ENCODE measurements at regions not wholly inside any gene's neighbourhood (a gene's known extent, or its start where the extent isn't known, plus 50 kb on each side); places are given as distances from the start of the nearest gene placed in this dataset.
"Not testable (repeated sequence)": the region's sequence is repeated elsewhere in the genome, so short reads cannot be mapped to it uniquely, and the experiment has no call there.

DNA sequence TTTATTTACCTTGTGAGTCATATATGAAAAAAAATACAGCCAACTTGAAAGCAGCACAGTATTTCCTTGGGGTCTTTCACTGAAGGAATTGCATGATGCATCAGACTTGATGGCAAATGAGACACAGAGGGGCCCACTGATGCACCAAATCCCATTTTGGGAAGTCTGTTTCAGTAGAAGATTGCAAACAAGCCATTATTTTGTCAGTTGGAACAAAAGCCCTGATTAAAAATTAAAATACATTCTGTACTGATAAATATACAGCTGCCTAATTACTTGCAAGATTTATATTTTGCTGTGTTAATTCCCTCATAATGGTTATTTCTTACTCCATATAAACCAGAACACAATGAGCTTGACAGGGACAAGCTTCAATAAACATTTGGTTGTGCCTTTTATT lies 370.4 kb downstream of the SUCLG1 start:
- ATAC-seq (no peak), DNase-seq (ENCODE audit: missing footprints) (no peak)
- intact Hi-C loops (cut with DNase I) = no loop called here

DNA sequence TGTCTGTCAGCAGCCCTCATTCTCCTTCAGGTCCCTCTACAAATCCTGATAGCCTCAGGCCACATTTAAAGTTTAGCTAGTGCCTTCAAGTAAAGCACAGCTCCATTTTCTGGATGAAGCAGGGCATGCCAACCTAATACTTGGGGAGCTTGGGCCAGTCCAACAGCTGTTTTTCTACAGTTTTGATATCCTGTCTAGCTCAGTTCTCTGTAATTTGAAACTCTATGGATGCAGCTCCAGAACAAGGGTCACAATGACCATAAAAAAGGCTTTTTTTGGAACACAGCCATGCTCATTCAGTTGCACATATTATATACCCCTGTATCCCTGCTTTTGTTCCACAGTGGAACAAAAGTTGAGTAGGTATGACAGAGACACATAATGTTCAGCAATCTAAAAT lies 373.5 kb downstream of the SUCLG1 start:
- intact Hi-C loops (cut with DNase I) = no loop called here
- DNase-seq (ENCODE audit: missing footprints) = no peak
- no peak for ATAC-seq

DNA sequence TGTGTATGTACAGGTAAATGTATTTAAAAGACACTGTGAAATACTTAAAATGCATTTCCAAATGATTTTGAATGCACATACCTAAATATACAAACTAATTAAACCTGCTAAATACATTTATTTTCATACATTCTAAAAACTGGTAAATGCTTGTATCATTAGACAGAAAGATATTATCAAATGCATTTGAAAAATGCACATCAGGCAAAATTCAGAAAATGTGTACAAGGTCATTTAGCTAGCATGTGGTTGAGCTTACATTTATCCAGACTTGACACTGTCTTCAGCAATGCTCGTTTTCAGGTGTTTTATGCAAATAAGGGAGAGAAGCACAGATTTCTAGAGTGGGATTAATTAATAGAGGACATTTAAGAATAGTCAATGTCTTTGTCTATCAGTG lies 374.2 kb downstream of the SUCLG1 start:
- intact Hi-C loops (cut with DNase I) = no loop called here
- ATAC-seq (no peak), DNase-seq (ENCODE audit: missing footprints) (no peak)

DNA sequence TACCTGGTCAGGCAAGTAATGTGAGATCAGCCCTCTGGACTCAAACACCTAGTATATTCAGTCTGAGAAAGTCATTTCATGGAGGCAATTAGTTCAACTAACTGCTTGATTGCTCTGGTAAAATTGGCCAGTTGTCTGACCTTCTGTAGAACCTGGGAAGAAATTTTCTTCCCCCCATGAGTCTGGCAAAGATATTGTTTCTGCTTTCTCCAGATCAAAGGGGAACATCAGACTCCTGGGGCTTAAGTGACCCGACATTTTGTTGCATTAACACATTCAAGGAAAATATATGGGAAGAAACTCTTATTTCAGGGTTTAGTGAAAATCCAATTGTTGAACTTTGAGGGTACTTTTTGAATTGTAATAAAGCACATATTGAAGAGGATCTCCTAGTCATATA lies 375.1 kb downstream of the SUCLG1 start:
- intact Hi-C loops (cut with DNase I) = no loop called here
- no peak for DNase-seq (ENCODE audit: missing footprints)
- ATAC-seq = no peak

DNA sequence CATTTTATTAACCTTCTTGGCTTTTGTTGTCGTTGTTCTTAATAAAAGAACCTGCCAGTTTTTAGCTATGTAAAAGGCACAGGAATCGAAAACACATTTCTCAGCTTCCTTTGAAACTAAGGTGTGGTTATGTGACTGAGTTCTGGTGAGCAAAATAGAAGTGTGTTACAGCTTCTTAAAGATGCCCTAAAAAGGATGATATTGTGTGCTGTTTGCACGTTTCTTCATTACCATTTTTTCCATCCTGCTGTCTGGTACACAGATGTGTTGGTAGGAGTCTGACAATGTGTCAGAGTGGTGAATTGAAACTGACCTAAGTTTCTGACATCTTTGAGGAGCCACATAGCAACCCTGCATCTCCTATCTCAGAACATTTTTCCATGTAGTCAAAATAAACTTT lies 380.6 kb downstream of the SUCLG1 start:
- intact Hi-C loops (cut with DNase I) = no loop called here

DNA sequence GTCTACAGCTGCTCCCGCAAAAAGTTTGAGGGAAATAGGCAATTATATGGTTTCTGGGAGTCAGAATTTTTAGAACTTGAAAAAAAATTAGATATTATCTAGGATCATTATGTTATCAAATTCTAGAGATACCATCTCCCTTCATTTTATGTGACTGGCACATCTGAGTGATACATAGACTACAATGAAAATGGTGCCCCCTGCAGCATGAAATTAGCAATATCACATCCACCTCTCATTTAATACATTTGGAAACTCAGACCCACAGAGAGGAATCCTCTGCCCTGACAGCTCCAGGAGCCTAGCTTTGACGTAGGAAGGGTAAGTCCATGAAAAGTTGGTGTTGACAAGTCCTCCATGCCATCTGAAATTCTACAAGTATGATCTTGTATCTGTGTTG lies 381.6 kb downstream of the SUCLG1 start:
- ATAC-seq = no peak

More for the DNA sequence above, 380.6 kb downstream of the SUCLG1 start:
- DNase-seq (ENCODE audit: missing footprints) (no peak), ATAC-seq (no peak)

DNA sequence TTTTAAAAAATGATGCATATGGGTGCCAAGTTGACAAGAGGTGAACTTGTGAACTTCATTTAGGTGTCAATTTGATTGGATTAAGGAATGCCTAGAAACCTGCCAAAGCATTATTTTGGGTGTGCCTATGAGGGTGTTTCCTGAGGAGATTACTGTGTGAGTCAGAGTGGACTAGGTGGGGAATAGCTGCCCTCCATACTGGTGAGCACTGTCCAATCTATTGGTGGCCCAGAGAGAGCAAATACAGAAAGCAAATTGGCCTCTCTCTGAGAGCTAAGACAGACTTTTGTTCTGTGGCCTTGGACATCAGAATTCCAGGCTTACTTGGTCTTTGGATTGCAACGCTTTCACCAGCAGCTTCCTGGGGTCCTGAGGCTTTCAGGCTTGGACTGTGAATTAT lies 388.0 kb downstream of the SUCLG1 start:
- DNase-seq (ENCODE audit: missing footprints) (no peak), ATAC-seq (no peak)
- intact Hi-C loops (cut with DNase I) = no loop called here

More for the DNA sequence above, 381.6 kb downstream of the SUCLG1 start:
- no peak for DNase-seq (ENCODE audit: missing footprints)
- intact Hi-C loops (cut with DNase I) = no loop called here

DNA sequence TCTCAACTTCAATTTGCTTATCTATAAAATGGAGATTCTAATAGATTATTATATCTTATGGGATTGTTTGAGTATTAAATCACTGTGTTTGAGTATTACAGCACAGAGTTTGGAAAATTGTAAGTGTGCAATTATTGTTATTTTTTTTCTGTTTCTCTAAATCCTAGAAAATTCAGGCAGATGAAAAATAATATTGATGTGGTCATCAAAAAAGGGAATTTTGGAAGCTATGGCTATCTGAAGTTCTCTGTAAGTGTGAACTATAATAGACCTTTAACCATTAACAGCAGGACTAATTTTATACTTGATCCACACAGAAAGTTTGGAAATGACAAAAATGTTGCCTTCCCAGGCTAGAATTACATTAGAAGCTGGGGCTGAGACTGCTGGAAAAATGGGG lies 393.2 kb downstream of the SUCLG1 start:
- no peak for ATAC-seq
- DNase-seq (ENCODE audit: missing footprints) = no peak
- intact Hi-C loops (cut with DNase I) = no loop called here

DNA sequence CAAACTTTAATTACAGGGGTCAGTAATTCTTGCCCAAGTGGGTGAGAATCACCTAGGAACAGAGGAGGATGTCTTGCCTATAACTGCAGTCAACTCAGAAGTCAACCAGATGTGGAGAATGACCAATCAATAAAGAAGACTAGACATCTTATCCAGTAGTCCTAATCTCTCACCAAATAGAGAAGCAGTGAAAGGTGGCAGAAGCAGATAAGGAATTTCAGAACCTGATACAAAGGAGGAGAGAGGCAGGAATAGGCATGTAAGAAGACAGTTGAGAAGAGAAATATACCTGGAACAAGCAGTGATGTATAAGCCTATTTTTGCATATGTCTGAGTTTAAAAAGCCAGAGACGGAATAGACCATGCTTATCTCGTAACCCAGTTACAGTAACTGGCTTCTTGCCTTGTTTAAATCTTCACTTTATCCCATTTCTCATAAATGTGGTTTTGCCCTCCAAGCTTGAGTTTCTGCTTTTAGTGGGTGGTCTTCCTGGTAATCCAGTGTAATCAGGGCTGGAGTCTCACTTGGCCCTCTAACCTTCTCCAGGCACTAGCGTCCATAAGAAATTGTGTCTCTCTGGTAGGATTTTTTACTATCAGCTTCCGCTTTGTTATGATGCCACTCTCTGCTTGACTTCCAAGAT lies 401.0 kb downstream of the SUCLG1 start:
- DNase-seq (ENCODE audit: missing footprints) (no peak), ATAC-seq (no peak)
- intact Hi-C loops (cut with DNase I) = no loop called here

DNA sequence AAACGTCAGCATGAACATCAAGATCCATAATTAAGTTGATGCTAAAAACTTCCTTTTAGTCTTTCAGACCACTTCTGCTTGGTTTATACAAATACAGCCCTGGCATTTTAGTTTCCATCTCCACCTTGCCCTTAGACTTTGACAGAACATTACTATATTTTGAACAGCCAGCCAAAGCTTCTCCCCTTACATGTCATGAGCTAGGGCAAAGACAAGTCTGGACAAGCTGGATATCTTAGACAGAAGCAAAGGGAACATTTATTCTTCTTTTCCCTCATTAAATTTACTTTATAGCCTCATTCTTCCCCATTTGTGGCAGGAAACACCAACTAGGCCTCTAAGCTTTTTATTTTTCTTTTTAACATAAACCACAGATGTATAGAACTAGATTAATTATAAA lies 403.3 kb downstream of the SUCLG1 start:
- ATAC-seq (no peak), DNase-seq (ENCODE audit: missing footprints) (no peak)
- intact Hi-C loops (cut with DNase I) = no loop called here

DNA sequence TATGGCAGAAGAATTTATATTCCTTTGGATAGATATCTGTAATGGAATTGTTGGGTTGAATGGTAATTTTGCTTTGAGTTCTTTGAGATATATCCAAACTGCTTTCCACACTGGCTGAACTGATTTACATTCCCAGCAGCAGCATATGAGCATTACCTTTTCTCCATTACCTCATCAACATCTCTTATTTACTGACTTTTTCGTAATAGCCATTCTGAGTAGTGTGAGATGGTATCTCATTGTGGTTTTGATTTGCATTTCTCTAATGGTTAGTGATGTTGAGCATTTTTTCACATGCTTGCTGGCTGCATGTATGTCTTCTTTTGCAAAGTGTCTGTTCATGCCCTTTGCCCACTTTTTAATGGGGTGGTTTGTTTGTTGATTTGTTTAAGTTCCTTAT lies 404.5 kb downstream of the SUCLG1 start:
- intact Hi-C loops (cut with DNase I); ATAC-seq; DNase-seq (ENCODE audit: missing footprints): not testable (repeated sequence)

DNA sequence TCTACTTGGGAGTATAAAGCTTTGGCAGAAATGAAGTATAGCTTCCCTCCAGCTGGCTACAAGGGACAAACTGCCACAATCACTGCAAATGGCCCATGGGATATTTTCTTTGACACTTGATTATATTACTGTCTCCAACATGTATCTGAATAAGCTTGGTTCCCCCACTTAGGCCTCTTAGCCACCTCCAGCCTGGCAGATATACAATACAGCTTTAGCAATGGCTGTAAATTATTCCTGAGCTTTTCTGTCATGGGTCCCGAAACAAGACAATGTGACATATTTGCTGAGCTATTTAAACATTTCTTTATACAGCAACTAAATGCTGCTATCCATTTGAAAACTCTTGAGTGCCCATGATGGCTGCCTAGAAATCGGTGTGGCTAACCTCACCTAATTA lies 406.2 kb downstream of the SUCLG1 start:
- intact Hi-C loops (cut with DNase I) = no loop called here
- ATAC-seq (no peak), DNase-seq (ENCODE audit: missing footprints) (no peak)

DNA sequence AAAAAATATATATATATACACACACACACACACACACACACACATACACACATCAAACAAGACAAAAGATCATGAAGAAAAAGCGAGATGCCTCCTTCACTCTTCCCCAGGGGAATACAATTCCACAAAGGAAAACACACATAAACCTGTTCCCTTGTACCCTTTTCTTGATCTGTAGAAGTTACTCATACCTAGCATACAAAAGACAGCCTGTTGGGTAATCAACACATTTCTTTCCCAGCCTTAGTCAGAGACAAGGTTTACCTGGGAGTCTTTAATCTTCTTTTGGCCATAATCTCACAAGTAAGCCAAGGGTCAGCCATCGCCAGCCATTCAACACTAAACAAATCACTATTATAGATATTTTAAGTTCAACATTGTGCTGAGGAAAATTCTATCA lies 407.0 kb downstream of the SUCLG1 start:
- intact Hi-C loops (cut with DNase I) = no loop called here
- no peak for ATAC-seq
- DNase-seq (ENCODE audit: missing footprints) = no peak

DNA sequence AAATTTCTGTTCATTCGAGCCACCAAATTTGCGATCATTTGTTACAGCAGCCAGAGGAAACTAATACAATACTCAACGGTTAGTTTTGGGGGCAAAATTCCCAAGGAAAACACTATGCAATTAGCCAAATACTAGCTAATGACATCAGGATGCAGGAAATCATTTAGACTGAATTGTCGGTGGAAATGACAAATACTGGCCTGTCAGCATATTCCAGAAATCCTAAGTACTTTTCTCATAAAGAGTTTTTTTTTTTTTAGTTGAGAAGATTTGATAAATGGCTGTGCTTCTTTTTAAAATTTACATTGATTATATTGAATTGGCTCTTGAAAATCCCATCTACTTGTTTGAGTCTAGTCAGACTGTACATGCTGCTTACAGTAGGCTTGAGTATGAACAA lies 410.1 kb downstream of the SUCLG1 start:
- intact Hi-C loops (cut with DNase I) = no loop called here
- ATAC-seq (no peak), DNase-seq (ENCODE audit: missing footprints) (no peak)

DNA sequence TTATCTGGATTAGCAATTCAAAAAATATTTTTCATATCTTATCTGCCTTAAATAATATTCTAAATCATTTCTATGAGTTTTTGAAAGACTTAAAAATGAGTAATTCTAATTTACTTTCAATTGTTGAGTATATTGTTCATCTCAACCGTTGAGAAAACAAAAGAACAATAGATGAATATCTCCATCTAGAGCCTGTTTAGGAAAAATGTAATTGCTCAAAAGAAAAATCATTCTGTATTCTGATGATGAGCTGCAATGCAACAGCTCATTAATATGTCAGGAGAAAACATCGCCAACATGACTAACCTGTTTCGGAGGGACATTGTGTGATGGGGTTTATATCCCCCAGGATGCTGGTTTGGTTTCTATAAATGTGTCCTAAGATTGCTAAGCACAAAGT lies 417.6 kb downstream of the SUCLG1 start:
- DNase-seq (ENCODE audit: missing footprints) (no peak), ATAC-seq (no peak)

DNA sequence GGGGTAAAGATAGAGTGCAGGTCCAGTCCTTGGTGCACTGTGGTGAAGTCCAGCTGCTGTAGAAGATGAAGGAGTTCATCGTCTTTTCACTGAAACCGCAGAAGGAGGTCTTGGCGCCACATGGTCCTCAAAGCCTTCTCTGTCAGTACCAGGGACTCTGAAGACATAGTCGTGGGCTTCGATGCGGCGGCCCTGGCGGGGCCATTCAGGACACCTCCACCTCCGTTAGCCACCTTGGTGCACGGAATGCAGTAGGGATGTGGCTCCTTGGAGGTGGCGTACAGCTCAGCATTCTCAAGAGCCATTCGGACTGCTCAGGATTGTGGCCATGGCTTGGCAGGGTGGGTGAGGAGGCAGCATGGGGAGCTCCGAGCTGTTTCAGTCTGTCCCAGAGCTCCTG lies 418.8 kb downstream of the SUCLG1 start:
- intact Hi-C loops (cut with DNase I) = no loop called here
- no peak for ATAC-seq

More for the DNA sequence above, 417.6 kb downstream of the SUCLG1 start:
- intact Hi-C loops (cut with DNase I) = no loop called here

DNA sequence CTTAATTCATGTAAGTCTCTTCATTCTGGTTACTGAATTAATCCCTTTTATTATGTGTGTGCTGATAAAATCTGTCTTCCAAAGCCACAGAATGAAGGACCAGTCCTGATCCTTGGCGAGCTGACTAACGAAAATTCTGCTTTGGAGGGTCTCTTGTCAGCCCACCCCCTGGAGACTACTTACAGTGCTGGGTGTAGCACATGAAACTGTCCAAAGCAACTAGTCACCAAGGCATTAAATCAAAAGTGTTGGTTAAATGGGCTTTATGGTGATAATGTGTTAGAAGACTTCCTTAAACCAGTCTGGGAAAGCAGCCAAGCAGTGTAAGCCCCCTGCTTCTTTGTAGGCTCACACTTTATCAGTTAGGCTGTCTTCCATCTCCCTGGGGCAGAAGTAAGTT lies 420.2 kb downstream of the SUCLG1 start:
- ATAC-seq (no peak), DNase-seq (ENCODE audit: missing footprints) (no peak)
- intact Hi-C loops (cut with DNase I) = no loop called here

More for the DNA sequence above, 418.8 kb downstream of the SUCLG1 start:
- DNase-seq (ENCODE audit: missing footprints) = no peak

DNA sequence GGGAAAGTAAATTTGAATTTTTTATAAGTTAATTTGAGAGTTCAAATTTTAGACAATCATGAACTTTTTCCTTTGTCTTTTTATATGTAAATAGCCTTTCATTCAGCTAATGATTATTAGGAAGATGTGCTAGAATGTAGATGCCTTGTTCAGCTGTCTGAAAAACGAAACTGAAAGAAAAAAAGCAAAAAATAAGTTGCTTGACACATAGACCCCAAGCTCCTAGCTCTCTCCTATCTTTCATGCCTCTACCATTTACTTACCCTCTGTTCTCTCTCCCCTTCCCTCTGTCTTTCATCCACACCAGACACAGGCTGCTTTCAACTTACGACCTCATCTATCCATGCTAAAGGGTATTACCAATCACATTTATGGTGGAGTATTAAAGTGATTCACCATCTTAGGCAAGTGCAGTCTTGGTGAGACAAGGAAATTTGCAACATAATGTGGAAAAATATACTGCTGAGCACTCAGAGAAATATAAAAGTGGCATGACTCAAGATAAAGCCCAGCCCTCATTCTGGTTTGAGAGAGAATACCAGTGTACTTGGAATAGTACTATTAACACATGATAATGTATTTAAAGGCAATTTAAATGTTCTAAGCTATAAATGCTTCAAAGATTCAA lies 425.6 kb downstream of the SUCLG1 start:
- ATAC-seq (no peak), DNase-seq (ENCODE audit: missing footprints) (no peak)
- intact Hi-C loops (cut with DNase I) = no loop called here

DNA sequence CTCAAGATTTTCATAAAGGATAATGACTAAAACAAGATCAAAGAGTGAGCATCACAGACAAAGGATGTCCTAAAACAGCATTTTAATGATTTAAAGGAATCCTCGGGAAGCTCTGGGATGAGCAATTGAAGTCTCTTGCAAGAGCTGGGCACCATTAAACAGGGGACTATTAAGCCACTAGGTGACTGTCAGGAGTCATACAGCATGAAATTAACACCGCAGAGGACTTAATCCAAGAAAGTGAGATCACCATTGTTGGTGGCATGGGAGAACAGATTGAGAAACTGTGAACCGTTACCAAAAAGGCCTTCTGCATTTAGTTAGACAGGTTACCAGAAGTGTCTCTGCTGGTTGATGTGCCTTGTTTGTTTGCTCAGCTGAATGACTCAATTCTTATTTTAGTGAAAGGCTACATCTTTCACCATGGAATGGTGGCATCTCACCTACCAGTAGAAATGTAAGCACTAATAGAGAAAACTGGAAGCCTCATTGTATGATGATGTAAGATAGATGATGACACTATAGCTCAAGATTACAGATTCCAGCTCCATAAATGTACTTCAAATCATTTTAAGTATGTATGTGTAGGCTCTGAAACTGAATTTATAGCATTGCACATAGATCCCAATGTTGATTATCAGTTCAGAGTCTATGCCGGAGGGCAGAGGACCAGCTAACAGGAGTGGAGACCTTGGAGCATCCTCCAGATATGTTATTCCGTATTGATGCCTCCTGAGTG lies 427.6 kb downstream of the SUCLG1 start:
- no peak for DNase-seq (ENCODE audit: missing footprints)
- no peak for ATAC-seq
- intact Hi-C loops (cut with DNase I) = no loop called here

DNA sequence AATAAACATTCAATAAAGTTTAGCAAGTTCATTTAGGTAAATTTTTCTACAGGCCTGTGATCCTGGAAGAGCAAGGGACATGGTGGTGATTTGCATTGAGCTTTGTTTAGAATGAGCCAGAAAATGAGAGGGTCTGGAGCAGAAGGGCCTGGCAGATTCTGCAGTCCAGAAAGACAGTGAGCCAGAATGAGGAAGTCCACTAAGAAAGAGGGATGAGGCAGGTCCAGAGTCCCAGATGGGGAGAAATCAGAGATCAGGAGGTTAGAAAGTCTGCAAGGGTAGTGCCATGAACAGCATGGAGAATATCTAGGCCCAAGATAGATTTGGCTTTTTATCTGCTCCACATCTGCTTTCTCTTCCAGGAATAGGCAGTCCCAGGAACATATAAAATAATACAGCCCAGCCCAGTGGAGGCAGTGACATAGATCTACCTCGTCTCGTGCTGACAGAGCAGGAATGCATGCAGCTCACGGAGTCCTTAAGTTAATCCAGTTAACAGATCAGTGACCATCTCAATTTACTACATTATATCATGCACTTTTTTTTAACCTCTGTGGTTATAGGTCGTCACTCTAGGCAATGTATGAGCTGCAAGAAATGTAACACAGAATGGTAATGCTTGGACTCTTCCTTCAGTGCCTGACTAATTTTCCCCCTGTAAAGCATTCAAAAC lies 429.0 kb downstream of the SUCLG1 start:
- intact Hi-C loops (cut with DNase I) = no loop called here
- DNase-seq (ENCODE audit: missing footprints) (no peak), ATAC-seq (no peak)
